HL-60 (cell line): ENCODE measurements at regions not wholly inside any gene's neighbourhood (a gene's known extent, or its start where the extent isn't known, plus 50 kb on each side); places are given as distances from the start of the nearest gene placed in this dataset.

Source experiments
- GABPA ChIP-seq: IDR thresholded peaks from 2 replicates; pipeline ENCODE4 v1.6.1; 2012; ENCODE audit warnings: low read depth
- POLR2AphosphoS5 ChIP-seq: IDR thresholded peaks from 2 replicates; pipeline ENCODE4 v1.6.1; 2012; ENCODE audit warnings: low read depth
- SPI1 ChIP-seq: IDR thresholded peaks from 2 replicates; pipeline ENCODE4 v1.6.1; 2012; ENCODE audit warnings: low read depth, mild to moderate bottlenecking, borderline replicate concordance
- TF ChIP-seq, protein P1 (sequence below): IDR thresholded peaks from one replicate; pipeline ENCODE4 v1.5.1; 2011; ENCODE audit warnings: low read length, control low read depth, inconsistent platforms; ENCODE audit not compliant: insufficient read depth
- TF ChIP-seq, protein P2 (sequence below): IDR thresholded peaks from 2 replicates; pipeline ENCODE4 v1.6.1; 2012; ENCODE audit warnings: low read depth; ENCODE audit not compliant: insufficient replicate concordance

DNA sequence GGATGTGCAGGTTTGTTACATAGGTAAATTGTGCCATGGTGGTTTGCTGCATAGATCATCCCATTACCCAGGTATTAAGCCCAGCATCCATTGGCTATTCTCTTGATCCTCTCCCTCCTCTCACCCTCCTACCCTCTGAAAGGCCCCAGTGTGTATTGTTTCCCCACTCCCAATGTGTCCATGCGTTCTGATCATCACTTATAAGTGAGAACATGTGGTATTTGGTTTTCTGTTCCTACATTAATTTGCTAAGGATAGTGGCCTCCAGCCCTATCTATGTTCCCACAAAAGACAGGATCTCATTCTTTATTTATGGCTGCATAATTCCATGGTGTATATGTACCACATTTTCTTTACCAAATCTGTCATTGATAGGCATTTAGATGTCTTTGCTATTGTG is 243.3 kb upstream of the PDE4D start:
- TF ChIP-seq, protein P1, sequence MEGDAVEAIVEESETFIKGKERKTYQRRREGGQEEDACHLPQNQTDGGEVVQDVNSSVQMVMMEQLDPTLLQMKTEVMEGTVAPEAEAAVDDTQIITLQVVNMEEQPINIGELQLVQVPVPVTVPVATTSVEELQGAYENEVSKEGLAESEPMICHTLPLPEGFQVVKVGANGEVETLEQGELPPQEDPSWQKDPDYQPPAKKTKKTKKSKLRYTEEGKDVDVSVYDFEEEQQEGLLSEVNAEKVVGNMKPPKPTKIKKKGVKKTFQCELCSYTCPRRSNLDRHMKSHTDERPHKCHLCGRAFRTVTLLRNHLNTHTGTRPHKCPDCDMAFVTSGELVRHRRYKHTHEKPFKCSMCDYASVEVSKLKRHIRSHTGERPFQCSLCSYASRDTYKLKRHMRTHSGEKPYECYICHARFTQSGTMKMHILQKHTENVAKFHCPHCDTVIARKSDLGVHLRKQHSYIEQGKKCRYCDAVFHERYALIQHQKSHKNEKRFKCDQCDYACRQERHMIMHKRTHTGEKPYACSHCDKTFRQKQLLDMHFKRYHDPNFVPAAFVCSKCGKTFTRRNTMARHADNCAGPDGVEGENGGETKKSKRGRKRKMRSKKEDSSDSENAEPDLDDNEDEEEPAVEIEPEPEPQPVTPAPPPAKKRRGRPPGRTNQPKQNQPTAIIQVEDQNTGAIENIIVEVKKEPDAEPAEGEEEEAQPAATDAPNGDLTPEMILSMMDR, result no peak
- TF ChIP-seq POLR2AphosphoS5 (no peak), GABPA (no peak), SPI1 (no peak)
- TF ChIP-seq, protein P2, sequence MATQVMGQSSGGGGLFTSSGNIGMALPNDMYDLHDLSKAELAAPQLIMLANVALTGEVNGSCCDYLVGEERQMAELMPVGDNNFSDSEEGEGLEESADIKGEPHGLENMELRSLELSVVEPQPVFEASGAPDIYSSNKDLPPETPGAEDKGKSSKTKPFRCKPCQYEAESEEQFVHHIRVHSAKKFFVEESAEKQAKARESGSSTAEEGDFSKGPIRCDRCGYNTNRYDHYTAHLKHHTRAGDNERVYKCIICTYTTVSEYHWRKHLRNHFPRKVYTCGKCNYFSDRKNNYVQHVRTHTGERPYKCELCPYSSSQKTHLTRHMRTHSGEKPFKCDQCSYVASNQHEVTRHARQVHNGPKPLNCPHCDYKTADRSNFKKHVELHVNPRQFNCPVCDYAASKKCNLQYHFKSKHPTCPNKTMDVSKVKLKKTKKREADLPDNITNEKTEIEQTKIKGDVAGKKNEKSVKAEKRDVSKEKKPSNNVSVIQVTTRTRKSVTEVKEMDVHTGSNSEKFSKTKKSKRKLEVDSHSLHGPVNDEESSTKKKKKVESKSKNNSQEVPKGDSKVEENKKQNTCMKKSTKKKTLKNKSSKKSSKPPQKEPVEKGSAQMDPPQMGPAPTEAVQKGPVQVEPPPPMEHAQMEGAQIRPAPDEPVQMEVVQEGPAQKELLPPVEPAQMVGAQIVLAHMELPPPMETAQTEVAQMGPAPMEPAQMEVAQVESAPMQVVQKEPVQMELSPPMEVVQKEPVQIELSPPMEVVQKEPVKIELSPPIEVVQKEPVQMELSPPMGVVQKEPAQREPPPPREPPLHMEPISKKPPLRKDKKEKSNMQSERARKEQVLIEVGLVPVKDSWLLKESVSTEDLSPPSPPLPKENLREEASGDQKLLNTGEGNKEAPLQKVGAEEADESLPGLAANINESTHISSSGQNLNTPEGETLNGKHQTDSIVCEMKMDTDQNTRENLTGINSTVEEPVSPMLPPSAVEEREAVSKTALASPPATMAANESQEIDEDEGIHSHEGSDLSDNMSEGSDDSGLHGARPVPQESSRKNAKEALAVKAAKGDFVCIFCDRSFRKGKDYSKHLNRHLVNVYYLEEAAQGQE, result no peak
